ENCODE measurements at regions not wholly inside any gene's neighbourhood (a gene's known extent, or its start where the extent isn't known, plus 50 kb on each side); places are given as distances from the start of the nearest gene placed in this dataset.

DNA sequence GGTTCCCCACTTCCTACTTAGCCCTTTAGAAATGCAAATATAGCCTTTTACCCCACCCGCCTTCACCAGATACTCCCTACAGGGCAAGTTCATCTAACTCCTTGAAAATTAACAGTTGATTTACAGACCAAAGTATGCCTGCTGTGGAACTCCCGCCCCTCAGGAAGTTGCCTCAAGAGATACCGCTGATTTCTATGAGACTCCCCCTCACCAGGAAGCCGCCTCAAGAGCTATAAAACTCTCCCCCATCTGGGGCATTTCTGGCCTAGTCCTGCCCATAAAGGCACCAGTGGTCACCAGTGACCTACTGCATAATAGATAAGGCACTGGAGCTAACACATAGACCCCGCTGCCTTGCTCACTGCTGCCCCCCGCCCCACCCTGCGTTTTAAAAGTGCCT lies 201.7 kb upstream of the UBL3 start:
- ChIA-PET CTCF (no interaction called here), POLR2A (no interaction called here)
- Histone ChIP-seq H3K36me3 (ENCODE audit: control insufficient read depth, insufficient read depth, low read length) (no peaks in the 10 kb centered on the region), H3K4me3 (ENCODE audit: low read depth, low read length) (no peak overlapping the region), H3K27me3 (ENCODE audit: control insufficient read depth, insufficient read depth, low read length) (no peaks in the 10 kb centered on the region)
- no peak for TF ChIP-seq CTCF (IDR thresholded peaks at IDR 0.05; ENCODE audit: insufficient read depth, low read depth, low read length)
- no peak for DNase-seq (ENCODE audit: low read depth)

GRCh38 chr13:30051531-30052060 lies 201.2 kb upstream of the UBL3 start:
- no peak overlapping the region for H3K4me3 ChIP-seq (ENCODE audit: low read depth, low read length)
- POLR2A ChIA-PET = no interaction called here
- TF ChIP-seq CTCF (IDR thresholded peaks at IDR 0.05; ENCODE audit: insufficient read depth, low read depth, low read length) = no peak
- no peaks in the 10 kb centered on the region for H3K36me3 ChIP-seq (ENCODE audit: control insufficient read depth, insufficient read depth, low read length)
- CTCF ChIA-PET = interaction anchor here (1.6 kb wide), 1 partner anchor 12 kb away, joined by 3 read pairs; no protein-coding TSS in a partner anchor
- no peaks in the 10 kb centered on the region for H3K27me3 ChIP-seq (ENCODE audit: control insufficient read depth, insufficient read depth, low read length)
- DNase-seq (ENCODE audit: low read depth) = no peak

- H3K4me3 ChIP-seq (ENCODE audit: low read depth, low read length) = no peak overlapping the region
- POLR2A ChIA-PET = no interaction called here
- H3K36me3 ChIP-seq (ENCODE audit: control insufficient read depth, insufficient read depth, low read length) = no peaks in the 10 kb centered on the region
- no peak for TF ChIP-seq CTCF (IDR thresholded peaks at IDR 0.05; ENCODE audit: insufficient read depth, low read depth, low read length)
- DNase-seq (ENCODE audit: low read depth) = no peak
- no peaks in the 10 kb centered on the region for H3K27me3 ChIP-seq (ENCODE audit: control insufficient read depth, insufficient read depth, low read length)
- CTCF ChIA-PET = no interaction called here
These were observed 199.3 kb upstream of the UBL3 start for GRCh38 chr13:30049692-30050091.

GRCh38 chr13:30047154-30047874 lies 196.9 kb upstream of the UBL3 start:
- H3K27me3 ChIP-seq (ENCODE audit: control insufficient read depth, insufficient read depth, low read length) = no peaks in the 10 kb centered on the region
- ChIA-PET CTCF (interaction anchor here (0.8 to 1.5 kb wide), 6 partner anchors 8 to 498 kb away, joined by 3 to 5 read pairs (median 4); no protein-coding TSS in a partner anchor), POLR2A (no interaction called here)
- H3K4me3 ChIP-seq (ENCODE audit: low read depth, low read length) = no peak overlapping the region
- TF ChIP-seq CTCF (IDR thresholded peaks at IDR 0.05; ENCODE audit: insufficient read depth, low read depth, low read length) = no peak
- DNase-seq (ENCODE audit: low read depth) = no peak
- H3K36me3 ChIP-seq (ENCODE audit: control insufficient read depth, insufficient read depth, low read length) = no peaks in the 10 kb centered on the region

- CTCF ChIA-PET = interaction anchor here (0.8 to 1.4 kb wide), 3 partner anchors 12 to 68 kb away, joined by 3 to 4 read pairs (median 4); no protein-coding TSS in a partner anchor
- no peak for TF ChIP-seq CTCF (IDR thresholded peaks at IDR 0.05; ENCODE audit: insufficient read depth, low read depth, low read length)
- POLR2A ChIA-PET = no interaction called here
- Histone ChIP-seq H3K36me3 (ENCODE audit: control insufficient read depth, insufficient read depth, low read length) (no peaks in the 10 kb centered on the region), H3K27me3 (ENCODE audit: control insufficient read depth, insufficient read depth, low read length) (no peaks in the 10 kb centered on the region), H3K4me3 (ENCODE audit: low read depth, low read length) (no peak overlapping the region)
- peak; percentile 55 for DNase-seq (ENCODE audit: low read depth)
These were observed 195.7 kb upstream of the UBL3 start for GRCh38 chr13:30045916-30046704.

All from BJ (cell line).